Activated B cell treated with CpG ODN at 0.5 μM for 24 hours (primary cell): ENCODE measurements at regions not wholly inside any gene's neighbourhood (a gene's known extent, or its start where the extent isn't known, plus 50 kb on each side); places are given as distances from the start of the nearest gene placed in this dataset.
"Not testable (repeated sequence)": the region's sequence is repeated elsewhere in the genome, so short reads cannot be mapped to it uniquely, and the experiment has no call there.

Experiments
- ATAC-seq: fragments of 200-7000 bp; cut with Tn5 transposase; one replicate; pipeline ENCODE4 v1.10.0; 2021; ENCODE audit warnings: low read depth, mild to moderate bottlenecking, moderate library complexity
- CTCF ChIA-PET: fragments of 350-600 bp; sonication (Branson Sonifier 250); formaldehyde crosslinking; loops from one replicate; lab custom pipeline; 2021; ENCODE audit warnings: antibody characterized with exemption; lab: Charles Lee
- POLR2A ChIA-PET: fragments of 350-600 bp; sonication (Branson Sonifier 250); formaldehyde crosslinking; loops from one replicate; lab custom pipeline; 2021; ENCODE audit warnings: antibody characterized with exemption; lab: Charles Lee
- DNase-seq: peaks from one replicate; pipeline ENCODE4 v3.0.0; 2022
- H3K27ac Mint-ChIP-seq: one replicate; pipeline ENCODE4 v1.8.0; 2020; ENCODE audit warnings: mixed read lengths
- H3K27me3 Mint-ChIP-seq: one replicate; pipeline ENCODE4 v1.8.0; 2021; ENCODE audit warnings: mixed read lengths
- H3K36me3 Mint-ChIP-seq: one replicate; pipeline ENCODE4 v1.8.0; 2021; ENCODE audit warnings: low read depth, mixed read lengths
- H3K4me1 Mint-ChIP-seq: one replicate; pipeline ENCODE4 v1.8.0; 2021; ENCODE audit warnings: mixed read lengths
- H3K4me3 Mint-ChIP-seq: one replicate; pipeline ENCODE4 v1.8.0; 2020; ENCODE audit warnings: mild to moderate bottlenecking, mixed read lengths
- H3K9me3 Mint-ChIP-seq: one replicate; pipeline ENCODE4 v1.8.0; 2020; ENCODE audit warnings: mixed read lengths
- CTCF ChIP-seq: fragments of 200-600 bp; IDR thresholded peaks from one replicate; pipeline ENCODE4 v1.8.0; 2022; ENCODE audit warnings: antibody characterized with exemption, mild to moderate bottlenecking
- intact Hi-C: fragments of 100-400 bp; cut with micrococcal nuclease; formaldehyde crosslinking; loops from one replicate; pipeline ENCODE4 v1.15.1; 2024

DNA sequence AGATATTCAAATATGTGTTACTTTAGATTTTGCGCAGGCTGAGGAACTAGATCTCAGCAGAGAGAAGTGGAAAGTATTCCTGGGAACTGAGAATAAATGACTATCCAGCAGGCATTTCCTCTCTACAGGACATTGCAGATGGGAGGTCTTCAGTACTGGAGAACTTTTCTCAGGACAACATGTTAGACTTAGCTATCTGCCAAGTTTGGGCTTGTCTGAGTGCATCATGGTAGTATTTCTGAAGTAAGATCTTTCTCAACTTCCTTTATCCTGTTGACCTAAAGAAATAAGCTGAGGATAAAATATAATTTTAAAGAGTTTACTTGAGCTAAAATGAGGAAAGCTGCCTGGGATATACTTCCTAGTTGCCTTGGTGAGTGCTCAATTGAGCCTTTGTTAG lies 167.9 kb upstream of the BCHE start:
- H3K36me3 Mint-ChIP-seq = no peaks in the 10 kb centered on the region

GRCh38 chr3:165994293-165994692 lies 157.1 kb upstream of the BCHE start:
- H3K36me3 Mint-ChIP-seq = no peaks in the 10 kb centered on the region
- no peaks in the 10 kb centered on the region for H3K27me3 Mint-ChIP-seq
- H3K9me3 Mint-ChIP-seq = peaks cover 2% of the 10 kb centered on the region
- H3K4me1 Mint-ChIP-seq = no peaks in the 10 kb centered on the region
- no peak for TF ChIP-seq CTCF
- ChIA-PET POLR2A (no interaction called here), CTCF (no interaction called here)
- H3K4me3 Mint-ChIP-seq = no peak overlapping the region
- intact Hi-C loops = no loop called here
- ATAC-seq (no peak), DNase-seq (no peak)
- no peak overlapping the region for H3K27ac Mint-ChIP-seq

More for the DNA sequence above, 167.9 kb upstream of the BCHE start:
- no peak overlapping the region for H3K4me3 Mint-ChIP-seq
- H3K27ac Mint-ChIP-seq = no peak overlapping the region
- no peaks in the 10 kb centered on the region for H3K27me3 Mint-ChIP-seq
- TF ChIP-seq CTCF = no peak
- no peak for DNase-seq
- H3K4me1 Mint-ChIP-seq = no peaks in the 10 kb centered on the region
- H3K9me3 Mint-ChIP-seq = peaks cover 12% of the 10 kb centered on the region
- CTCF ChIA-PET = no interaction called here
- intact Hi-C loops = no loop called here
- ATAC-seq = no peak
- POLR2A ChIA-PET = no interaction called here

- Mint-ChIP-seq H3K4me3 (no peak overlapping the region), H3K4me1 (no peaks in the 10 kb centered on the region), H3K9me3 (peaks cover 1% of the 10 kb centered on the region), H3K27ac (no peak overlapping the region), H3K27me3 (no peaks in the 10 kb centered on the region), H3K36me3 (no peaks in the 10 kb centered on the region)
- DNase-seq (no peak), ATAC-seq (no peak)
- CTCF ChIA-PET = no interaction called here
- POLR2A ChIA-PET = no interaction called here
- intact Hi-C loops = no loop called here
- TF ChIP-seq CTCF = no peak
Observed at GRCh38 chr3:165984589-165984988, 147.4 kb upstream of the BCHE start.

GRCh38 chr3:165983284-165983683 lies 146.1 kb upstream of the BCHE start:
- ATAC-seq (no peak), DNase-seq (no peak)
- ChIA-PET CTCF (no interaction called here), POLR2A (no interaction called here)
- Mint-ChIP-seq H3K27me3 (no peaks in the 10 kb centered on the region), H3K36me3 (no peaks in the 10 kb centered on the region), H3K4me1 (no peaks in the 10 kb centered on the region), H3K9me3 (peaks cover 4% of the 10 kb centered on the region), H3K27ac (no peak overlapping the region), H3K4me3 (no peak overlapping the region)
- intact Hi-C loops = no loop called here
- no peak for TF ChIP-seq CTCF

DNA sequence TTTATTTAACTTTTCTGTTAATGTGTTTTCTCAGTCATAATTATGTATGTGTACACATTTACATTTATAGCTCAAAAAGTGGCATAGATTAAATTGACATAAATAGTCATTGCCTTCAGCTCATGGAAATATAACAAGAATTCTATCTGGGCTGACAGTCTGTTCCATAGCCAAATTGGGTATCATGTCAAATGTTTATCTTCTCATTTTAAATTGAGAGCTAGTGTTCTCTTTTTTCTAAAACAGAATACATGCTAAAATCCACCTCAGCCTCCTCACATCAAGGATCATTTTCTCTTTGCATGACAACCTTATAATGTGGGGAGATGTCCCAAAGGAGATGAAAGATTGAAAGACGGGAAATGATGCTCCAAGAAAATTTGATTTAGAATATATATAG lies 144.1 kb upstream of the BCHE start:
- ChIA-PET CTCF (no interaction called here), POLR2A (no interaction called here)
- no peaks in the 10 kb centered on the region for H3K27me3 Mint-ChIP-seq
- no peaks in the 10 kb centered on the region for H3K4me1 Mint-ChIP-seq
- H3K36me3 Mint-ChIP-seq = no peaks in the 10 kb centered on the region
- no peak overlapping the region for H3K27ac Mint-ChIP-seq
- intact Hi-C loops = no loop called here
- no peak for DNase-seq
- ATAC-seq = no peak
- peaks cover 4% of the 10 kb centered on the region for H3K9me3 Mint-ChIP-seq
- H3K4me3 Mint-ChIP-seq = no peak overlapping the region
- no peak for TF ChIP-seq CTCF

DNA sequence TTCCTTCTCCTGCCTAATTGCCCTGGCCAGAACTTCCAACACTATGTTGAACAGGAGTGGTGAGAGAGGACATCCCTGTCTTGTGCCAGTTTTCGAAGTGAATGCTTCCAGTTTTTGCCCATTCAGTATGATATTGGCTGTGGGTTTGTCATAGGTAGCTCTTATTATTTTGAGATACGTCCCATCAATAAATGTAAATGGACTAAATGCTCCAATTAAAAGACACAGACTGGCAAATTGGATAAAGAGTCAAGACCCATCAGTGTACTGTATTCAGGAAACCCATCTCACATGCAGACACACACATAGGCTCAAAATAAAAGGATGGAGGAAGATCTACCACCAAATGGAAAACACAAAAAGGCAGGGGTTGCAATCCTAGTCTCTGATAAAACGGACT lies 123.6 kb upstream of the BCHE start:
- CTCF ChIA-PET, H3K36me3 Mint-ChIP-seq, intact Hi-C loops, DNase-seq, H3K27me3 Mint-ChIP-seq, H3K27ac Mint-ChIP-seq, POLR2A ChIA-PET, H3K9me3 Mint-ChIP-seq, H3K4me1 Mint-ChIP-seq, ATAC-seq, H3K4me3 Mint-ChIP-seq: not testable (repeated sequence)
